Lower leg skin (tissue), 4 donors: ENCODE measurements at regions not wholly inside any gene's neighbourhood (a gene's known extent, or its start where the extent isn't known, plus 50 kb on each side); places are given as distances from the start of the nearest gene placed in this dataset.

Experiments used
- DNase-seq, 2 donors: peaks; one replicate each; pipeline ENCODE4 v3.0.0-alpha.2; 2019; ENCODE audit warnings: low spot score in 2 of 2
- H3K4me3 ChIP-seq: fragments of 200-600 bp; sonication (generic); 2 replicates; pipeline ENCODE4 v1.5.1; 2017; ENCODE audit warnings: mild to moderate bottlenecking, low read depth; ENCODE audit not compliant: poor library complexity, severe bottlenecking
- CTCF ChIP-seq, 3 donors: fragments of 450-650 bp; IDR thresholded peaks; one replicate each; pipeline ENCODE4 v1.5.1; 2016; ENCODE audit warnings: antibody characterized with exemption in 3 of 3, mild to moderate bottlenecking in 3 of 3, moderate library complexity in 2 of 3
- POLR2A ChIP-seq, 2 donors: fragments of 450-650 bp; IDR thresholded peaks; one replicate each; pipeline ENCODE4 v1.6.1; 2016 to 2017; ENCODE audit warnings: antibody characterized with exemption in 2 of 2, mild to moderate bottlenecking in 1 of 2, moderate library complexity in 1 of 2
- WGBS, 2 donors: methylation state at CpG; one replicate each; pipeline ENCODE4 v1.1.5; 2018; 5-methylcytosine and 5-hydroxymethylcytosine counted together
- intact Hi-C: fragments of 100-400 bp; cut with DNase I; formaldehyde crosslinking; loops from one replicate; pipeline ENCODE4 v1.15.0; 2023; ENCODE audit warnings: low total_unique reads

GRCh38 chr1:37284053-37284452, 190.3 kb upstream of the ZC3H12A start:
- no peak overlapping the region for H3K4me3 ChIP-seq
- intact Hi-C loops = no loop called here
- 61 to 70% methylated on average over 4 of the region's 4 CpGs for WGBS, 2 donors
- DNase-seq = no peak
- TF ChIP-seq POLR2A (IDR thresholded peaks at IDR 0.05) (no peak), CTCF (IDR thresholded peaks at IDR 0.05) (no peak)

DNA sequence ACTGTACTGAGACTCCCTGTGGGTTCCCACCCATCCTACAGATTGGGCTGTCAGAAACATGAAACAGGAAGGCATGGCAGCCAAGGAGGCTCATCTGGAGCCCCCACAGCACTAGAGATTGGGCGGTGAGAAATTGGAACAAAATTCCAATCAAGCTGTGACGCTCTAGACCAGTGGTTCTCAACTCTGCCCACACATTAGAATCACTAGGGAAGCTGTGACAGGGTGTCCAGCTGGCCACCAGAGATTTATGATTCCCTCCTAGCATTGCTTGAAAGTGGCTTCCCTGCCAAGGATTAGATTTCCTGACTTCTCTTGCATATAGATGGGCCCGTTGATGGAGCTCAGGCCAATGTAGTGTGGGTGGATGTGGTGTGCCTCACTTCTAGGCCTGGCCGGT, 187.5 kb upstream of the ZC3H12A start:
- intact Hi-C loops = no loop called here
- no peak for DNase-seq
- no peak overlapping the region for H3K4me3 ChIP-seq
- no peak for TF ChIP-seq CTCF (IDR thresholded peaks at IDR 0.05)
- no peak for TF ChIP-seq POLR2A (IDR thresholded peaks at IDR 0.05)
- 88 to 90% methylated on average over 4 of the region's 4 CpGs for WGBS, 2 donors

DNA sequence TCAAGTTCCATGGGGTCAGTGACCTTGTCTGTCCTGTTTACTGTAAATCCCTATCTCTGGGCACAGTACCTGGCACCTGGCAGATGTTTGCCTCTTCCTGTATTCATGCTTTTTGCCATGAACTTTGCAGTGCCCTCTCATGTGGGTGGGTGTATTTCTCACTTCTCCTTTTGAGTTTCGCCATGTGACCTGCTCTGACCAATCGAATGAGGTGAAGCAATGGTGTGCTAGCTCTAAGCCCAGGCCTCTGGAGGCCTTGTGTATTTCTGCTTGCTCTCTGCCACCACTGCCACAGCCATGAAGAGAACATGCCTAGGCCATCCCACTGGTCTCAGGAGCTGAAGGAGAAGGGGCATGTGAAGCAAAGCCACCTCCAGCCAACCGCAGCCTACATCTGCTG, 185.5 kb upstream of the ZC3H12A start:
- no peak for DNase-seq
- intact Hi-C loops = no loop called here
- 88 to 96% methylated on average over 3 of the region's 3 CpGs for WGBS, 2 donors
- no peak for TF ChIP-seq CTCF (IDR thresholded peaks at IDR 0.05)
- no peak for TF ChIP-seq POLR2A (IDR thresholded peaks at IDR 0.05)
- H3K4me3 ChIP-seq = no peak overlapping the region

DNA sequence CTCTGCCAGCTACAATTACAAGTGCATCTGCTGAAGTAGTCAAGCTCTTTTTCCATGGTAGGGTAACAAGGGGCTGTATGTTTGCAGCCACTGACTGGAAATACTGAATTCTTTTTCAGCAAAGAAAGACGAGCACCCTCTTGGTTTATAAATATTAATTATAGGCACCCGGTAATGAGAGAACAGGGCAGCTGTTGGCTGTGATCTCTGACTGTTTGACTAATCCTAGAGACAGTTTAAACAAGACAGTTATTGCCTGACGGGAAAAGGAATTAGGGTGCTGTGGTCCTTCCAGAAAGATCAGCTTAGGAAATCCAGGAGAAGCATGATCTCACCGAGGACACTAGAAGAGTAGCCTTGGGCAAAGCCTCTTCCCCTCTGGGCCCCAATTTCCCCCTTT, 183.7 kb upstream of the ZC3H12A start:
- TF ChIP-seq POLR2A (IDR thresholded peaks at IDR 0.05) (no peak), CTCF (IDR thresholded peaks at IDR 0.05) (no peak)
- intact Hi-C loops = no loop called here
- no peak for DNase-seq
- WGBS, 2 donors = 39 to 42% methylated on average over 4 of the region's 4 CpGs
- H3K4me3 ChIP-seq = no peak overlapping the region

DNA sequence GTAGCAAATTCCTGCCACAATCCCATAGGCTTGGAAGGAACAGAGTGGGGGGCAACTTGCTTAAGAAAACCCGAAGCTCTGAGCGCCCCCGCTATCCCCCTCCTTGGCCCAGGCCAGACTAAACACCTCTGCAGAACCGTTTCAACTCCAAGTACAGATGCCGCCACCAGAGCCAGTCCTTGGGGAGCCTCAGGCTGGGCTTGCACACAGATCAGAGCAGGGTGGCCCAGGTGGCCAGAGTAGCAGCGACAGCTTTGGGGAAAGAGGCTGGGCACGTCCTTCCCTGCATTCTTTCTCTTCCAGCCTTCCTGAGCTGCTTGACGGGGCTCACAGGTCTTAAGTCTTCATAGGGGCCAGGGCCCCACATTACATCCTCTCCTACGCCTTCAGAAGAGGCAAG, 181.6 kb upstream of the ZC3H12A start:
- H3K4me3 ChIP-seq = no peak overlapping the region
- intact Hi-C loops = no loop called here
- no peak for TF ChIP-seq POLR2A (IDR thresholded peaks at IDR 0.05)
- DNase-seq = no peak
- WGBS, 2 donors = 59 to 61% methylated on average over 9 of the region's 9 CpGs

GRCh38 chr1:37294096-37294495, 180.3 kb upstream of the ZC3H12A start:
- TF ChIP-seq CTCF (IDR thresholded peaks at IDR 0.05) (no peak), POLR2A (IDR thresholded peaks at IDR 0.05) (no peak)
- no peak for DNase-seq
- WGBS, 2 donors = 64 to 72% methylated on average over 4 of the region's 4 CpGs
- H3K4me3 ChIP-seq = no peak overlapping the region
- intact Hi-C loops = no loop called here
